ENCODE measurements at regions not wholly inside any gene's neighbourhood (a gene's known extent, or its start where the extent isn't known, plus 50 kb on each side); places are given as distances from the start of the nearest gene placed in this dataset.

GRCh38 chr3:176663837-176664831, 533.1 kb downstream of the TBL1XR1 start:
- TF ChIP-seq CTCF (IDR thresholded peaks at IDR 0.05 in 4 of 5, conservative IDR thresholded peaks at IDR 0.05 in 1 of 5), result peak in 1 of 5 experiments; percentile 7
- TF ChIP-seq POLR2A (IDR thresholded peaks at IDR 0.05), result no peak
- no peaks in the 10 kb centered on the region for H3K4me1 ChIP-seq
- no peak overlapping the region for H3K27ac ChIP-seq
- intact Hi-C loops (cut with DNase I; ENCODE audit: low total_unique reads) (no loop called here), in situ Hi-C loops (cut with MboI; ENCODE audit: low sequenced_read_pairs in 4 of 4) (no loop called here)
- DNase-seq (no peak), ATAC-seq (no peak)
- H3K9me3 ChIP-seq, result peaks cover 0 to 4% (median 0%) of the 10 kb centered on the region in 3 donors
- H3K36me3 ChIP-seq, result no peaks in the 10 kb centered on the region
- H3K4me3 ChIP-seq, result no peak overlapping the region
- H3K27me3 ChIP-seq, result no peaks in the 10 kb centered on the region

GRCh38 chr3:176663387-176663786, 533.9 kb downstream of the TBL1XR1 start:
- no peaks in the 10 kb centered on the region for H3K36me3 ChIP-seq
- TF ChIP-seq CTCF (IDR thresholded peaks at IDR 0.05 in 4 of 5, conservative IDR thresholded peaks at IDR 0.05 in 1 of 5) (no peak), POLR2A (IDR thresholded peaks at IDR 0.05) (no peak)
- H3K4me1 ChIP-seq, result no peaks in the 10 kb centered on the region
- no peaks in the 10 kb centered on the region for H3K27me3 ChIP-seq
- ATAC-seq, result no peak
- in situ Hi-C loops (cut with MboI; ENCODE audit: low sequenced_read_pairs in 4 of 4), result no loop called here
- no peaks in the 10 kb centered on the region for H3K9me3 ChIP-seq
- DNase-seq, result no peak
- intact Hi-C loops (cut with DNase I; ENCODE audit: low total_unique reads), result no loop called here
- no peak overlapping the region for H3K27ac ChIP-seq
- H3K4me3 ChIP-seq, result no peak overlapping the region

GRCh38 chr3:176661432-176661964, 535.8 kb downstream of the TBL1XR1 start:
- ATAC-seq (no peak), DNase-seq (no peak)
- no peaks in the 10 kb centered on the region for H3K4me1 ChIP-seq
- intact Hi-C loops (cut with DNase I; ENCODE audit: low total_unique reads) (no loop called here), in situ Hi-C loops (cut with MboI; ENCODE audit: low sequenced_read_pairs in 4 of 4) (no loop called here)
- no peaks in the 10 kb centered on the region for H3K9me3 ChIP-seq
- no peak overlapping the region for H3K27ac ChIP-seq
- H3K36me3 ChIP-seq, result no peaks in the 10 kb centered on the region
- TF ChIP-seq CTCF (IDR thresholded peaks at IDR 0.05 in 4 of 5, conservative IDR thresholded peaks at IDR 0.05 in 1 of 5), result no peak
- no peak for TF ChIP-seq POLR2A (IDR thresholded peaks at IDR 0.05)
- H3K4me3 ChIP-seq, result no peak overlapping the region
- no peaks in the 10 kb centered on the region for H3K27me3 ChIP-seq

GRCh38 chr3:176655404-176656094, 541.7 kb downstream of the TBL1XR1 start:
- no peak overlapping the region for H3K27ac ChIP-seq
- TF ChIP-seq POLR2A (IDR thresholded peaks at IDR 0.05) (no peak), CTCF (IDR thresholded peaks at IDR 0.05 in 4 of 5, conservative IDR thresholded peaks at IDR 0.05 in 1 of 5) (no peak)
- ATAC-seq, result no peak
- DNase-seq, result no peak
- H3K4me3 ChIP-seq, result no peak overlapping the region
- no peaks in the 10 kb centered on the region for H3K4me1 ChIP-seq
- in situ Hi-C loops (cut with MboI; ENCODE audit: low sequenced_read_pairs in 4 of 4), result no loop called here
- no peaks in the 10 kb centered on the region for H3K36me3 ChIP-seq
- intact Hi-C loops (cut with DNase I; ENCODE audit: low total_unique reads), result no loop called here
- no peaks in the 10 kb centered on the region for H3K9me3 ChIP-seq
- no peaks in the 10 kb centered on the region for H3K27me3 ChIP-seq

Data from gastrocnemius medialis (tissue), 4 donors.